Retinal pigment epithelial cell (primary cell): ENCODE measurements at regions not wholly inside any gene's neighbourhood (a gene's known extent, or its start where the extent isn't known, plus 50 kb on each side); places are given as distances from the start of the nearest gene placed in this dataset.
"Not testable (repeated sequence)": the region's sequence is repeated elsewhere in the genome, so short reads cannot be mapped to it uniquely, and the experiment has no call there.

Experiments
- DNase-seq: peaks from one replicate; pipeline ENCODE4 v3.0.0-alpha.2; 2010; ENCODE audit warnings: low read depth
- H3K4me3 ChIP-seq: 2 replicates; pipeline ENCODE4 v1.5.1; 2011; ENCODE audit warnings: mild to moderate bottlenecking, low read length, control low read depth, moderate library complexity
- TF ChIP-seq, protein P1 (sequence below): conservative IDR thresholded peaks from 2 replicates; pipeline ENCODE4 v1.5.1; 2011; ENCODE audit warnings: low read depth, low read length, control low read depth, inconsistent platforms

GRCh38 chrX:87901060-87901459 lies 383.5 kb downstream of the KLHL4 start:
- no peak for DNase-seq
- H3K4me3 ChIP-seq: no peak overlapping the region
- TF ChIP-seq, protein P1, sequence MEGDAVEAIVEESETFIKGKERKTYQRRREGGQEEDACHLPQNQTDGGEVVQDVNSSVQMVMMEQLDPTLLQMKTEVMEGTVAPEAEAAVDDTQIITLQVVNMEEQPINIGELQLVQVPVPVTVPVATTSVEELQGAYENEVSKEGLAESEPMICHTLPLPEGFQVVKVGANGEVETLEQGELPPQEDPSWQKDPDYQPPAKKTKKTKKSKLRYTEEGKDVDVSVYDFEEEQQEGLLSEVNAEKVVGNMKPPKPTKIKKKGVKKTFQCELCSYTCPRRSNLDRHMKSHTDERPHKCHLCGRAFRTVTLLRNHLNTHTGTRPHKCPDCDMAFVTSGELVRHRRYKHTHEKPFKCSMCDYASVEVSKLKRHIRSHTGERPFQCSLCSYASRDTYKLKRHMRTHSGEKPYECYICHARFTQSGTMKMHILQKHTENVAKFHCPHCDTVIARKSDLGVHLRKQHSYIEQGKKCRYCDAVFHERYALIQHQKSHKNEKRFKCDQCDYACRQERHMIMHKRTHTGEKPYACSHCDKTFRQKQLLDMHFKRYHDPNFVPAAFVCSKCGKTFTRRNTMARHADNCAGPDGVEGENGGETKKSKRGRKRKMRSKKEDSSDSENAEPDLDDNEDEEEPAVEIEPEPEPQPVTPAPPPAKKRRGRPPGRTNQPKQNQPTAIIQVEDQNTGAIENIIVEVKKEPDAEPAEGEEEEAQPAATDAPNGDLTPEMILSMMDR: no peak

DNA sequence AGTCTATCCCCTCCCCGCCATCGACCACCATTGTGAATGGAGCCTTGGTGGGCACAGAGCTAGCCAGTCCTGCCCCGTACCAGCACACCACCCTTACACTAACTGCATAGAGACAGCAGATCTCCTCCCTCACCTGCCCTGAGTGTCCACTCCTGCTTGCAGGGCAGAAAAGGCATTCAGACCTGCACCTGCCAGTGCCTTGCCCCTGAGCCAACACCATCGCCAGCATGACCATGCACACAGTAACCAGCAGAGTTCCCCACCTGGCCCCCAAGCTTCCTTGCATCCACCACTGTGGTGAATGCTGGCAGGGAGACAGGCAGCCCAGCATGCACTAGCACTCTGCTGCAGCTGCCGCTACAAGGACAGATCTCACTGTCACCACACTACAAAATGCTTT lies 397.1 kb downstream of the KLHL4 start:
- no peak for DNase-seq
- TF ChIP-seq, protein P1: no peak
- H3K4me3 ChIP-seq: no peak overlapping the region

DNA sequence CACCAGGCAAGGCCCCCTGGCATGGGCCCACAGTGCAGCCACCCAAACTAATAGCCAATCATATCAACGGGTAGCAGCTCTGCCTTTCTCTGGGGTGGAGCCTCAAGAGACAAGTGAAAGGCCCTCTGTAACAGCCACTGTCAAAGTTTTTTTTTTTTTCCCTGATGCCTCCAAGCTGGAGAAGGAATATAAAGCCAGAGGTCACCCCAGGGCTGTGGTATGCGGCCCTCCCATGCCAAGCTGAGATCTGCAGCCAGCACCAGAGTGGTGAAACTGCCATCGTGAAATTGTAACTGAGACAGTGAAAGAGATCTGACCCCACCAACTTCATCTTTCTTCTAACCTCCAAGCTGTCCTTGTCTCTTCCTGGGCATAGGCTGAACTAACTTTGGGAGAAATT lies 407.0 kb downstream of the KLHL4 start:
- DNase-seq: no peak
- TF ChIP-seq, protein P1: no peak
- no peak overlapping the region for H3K4me3 ChIP-seq

GRCh38 chrX:87941841-87942240 lies 424.2 kb downstream of the KLHL4 start:
- no peak overlapping the region for H3K4me3 ChIP-seq
- TF ChIP-seq, protein P1: no peak
- no peak for DNase-seq

GRCh38 chrX:87961471-87961870 lies 443.9 kb downstream of the KLHL4 start:
- no peak overlapping the region for H3K4me3 ChIP-seq
- TF ChIP-seq, protein P1: no peak
- no peak for DNase-seq

GRCh38 chrX:87968118-87968517 lies 450.5 kb downstream of the KLHL4 start:
- no peak for DNase-seq
- H3K4me3 ChIP-seq: no peak overlapping the region
- TF ChIP-seq, protein P1: no peak

GRCh38 chrX:87972121-87972520 lies 454.5 kb downstream of the KLHL4 start:
- not testable (repeated sequence) for DNase-seq, H3K4me3 ChIP-seq

DNA sequence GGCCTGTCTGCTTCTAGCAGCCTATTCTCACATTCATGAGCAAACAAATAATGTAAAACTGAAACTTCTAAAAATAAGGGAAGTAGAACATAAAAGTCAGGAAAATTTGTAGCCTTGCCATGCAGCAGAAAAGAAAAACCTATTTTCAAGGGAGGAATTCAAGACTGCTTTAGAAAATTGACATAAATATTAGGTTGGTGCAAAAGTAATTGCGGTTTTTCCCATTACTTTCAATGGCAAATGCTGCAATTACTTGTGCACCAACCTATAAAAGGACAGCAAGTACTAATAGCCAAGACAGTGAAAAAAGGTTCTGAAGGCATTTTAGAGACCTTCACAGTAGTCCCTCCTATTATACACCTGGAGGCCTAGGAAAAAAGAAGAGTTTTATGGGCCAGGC lies 457.8 kb downstream of the KLHL4 start:
- no peak overlapping the region for H3K4me3 ChIP-seq
- TF ChIP-seq, protein P1: no peak
- no peak for DNase-seq

DNA sequence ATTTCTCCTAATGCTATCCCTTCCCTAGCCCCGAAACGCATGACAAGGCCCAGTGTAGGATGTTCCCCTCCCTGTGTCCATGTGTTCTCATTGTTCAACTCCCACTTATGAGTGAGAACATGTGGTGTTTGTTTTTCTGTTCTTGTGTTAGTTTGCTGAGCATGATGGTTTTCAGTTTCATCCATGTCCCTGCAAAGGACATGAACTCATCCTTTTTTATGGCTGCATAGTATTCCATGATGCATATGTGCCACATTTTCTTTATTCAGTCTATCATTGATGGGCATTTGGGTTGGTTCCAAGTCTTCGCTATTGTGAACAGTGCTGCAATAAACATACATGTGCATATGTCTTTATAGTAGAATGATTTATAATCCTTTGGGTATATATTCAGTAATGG lies 490.3 kb downstream of the KLHL4 start:
- H3K4me3 ChIP-seq, DNase-seq: not testable (repeated sequence)
